Smooth muscle cell (in vitro differentiated cells): ENCODE measurements at regions not wholly inside any gene's neighbourhood (a gene's known extent, or its start where the extent isn't known, plus 50 kb on each side); places are given as distances from the start of the nearest gene placed in this dataset.

Source experiments
- DNase-seq: peaks from one replicate; lab custom pipeline; 2025; ENCODE audit not compliant: unreplicated experiment; lab: John Stamatoyannopoulos, UW
- H2AFZ ChIP-seq: fragments of 200-600 bp; sonication (generic); 2 replicates; pipeline ENCODE4 v1.6.0; 2016; ENCODE audit warnings: antibody characterized with exemption, low read depth, mild to moderate bottlenecking
- H3F3A ChIP-seq: fragments of 200-600 bp; sonication (generic); 2 replicates; pipeline ENCODE4 v1.6.0; 2017; ENCODE audit warnings: antibody characterized with exemption, low read depth
- H3K27ac ChIP-seq: fragments of 200-600 bp; sonication (generic); 2 replicates; pipeline ENCODE4 v1.5.1; 2016; ENCODE audit warnings: low read depth, mild to moderate bottlenecking
- H3K27me3 ChIP-seq: fragments of 200-600 bp; sonication (generic); 2 replicates; pipeline ENCODE4 v1.6.1; 2016; ENCODE audit warnings: low read depth, mild to moderate bottlenecking
- H3K36me3 ChIP-seq: fragments of 200-600 bp; sonication (generic); 2 replicates; pipeline ENCODE4 v1.5.1; 2016; ENCODE audit warnings: low read depth
- H3K4me1 ChIP-seq: fragments of 200-600 bp; sonication (generic); 2 replicates; pipeline ENCODE4 v1.5.1; 2016; ENCODE audit warnings: low read depth
- H3K4me2 ChIP-seq: fragments of 200-600 bp; sonication (generic); 2 replicates; pipeline ENCODE4 v1.6.0; 2016; ENCODE audit warnings: mild to moderate bottlenecking
- H3K4me3 ChIP-seq: fragments of 200-600 bp; sonication (generic); 2 replicates; pipeline ENCODE4 v1.5.1; 2016; ENCODE audit warnings: mild to moderate bottlenecking
- H3K79me2 ChIP-seq: fragments of 200-600 bp; sonication (generic); 2 replicates; pipeline ENCODE4 v1.6.0; 2016; ENCODE audit warnings: low read depth, mild to moderate bottlenecking
- H3K9ac ChIP-seq: fragments of 200-600 bp; sonication (generic); 2 replicates; pipeline ENCODE4 v1.6.0; 2016; ENCODE audit warnings: low read depth
- H3K9me3 ChIP-seq: fragments of 200-600 bp; sonication (generic); replicated peaks from 2 replicates; pipeline ENCODE4 v1.5.1; 2016; ENCODE audit warnings: low read depth
- H4K20me1 ChIP-seq: fragments of 200-600 bp; sonication (generic); 2 replicates; pipeline ENCODE4 v1.6.0; 2016; ENCODE audit warnings: low read depth
- CTCF ChIP-seq: fragments of 200-600 bp; sonication (generic); IDR thresholded peaks from 2 replicates; pipeline ENCODE4 v1.5.1; 2017; ENCODE audit warnings: borderline replicate concordance, mild to moderate bottlenecking, antibody characterized with exemption; ENCODE audit not compliant: insufficient read depth, poor library complexity, severe bottlenecking
- WGBS: methylation state at CpG from one replicate; pipeline ENCODE4 v1.1.7; 2016; ENCODE audit warnings: low lambda C conversion rate; 5-methylcytosine and 5-hydroxymethylcytosine counted together

GRCh38 chr15:47618241-47618640, 99.1 kb upstream of the SEMA6D start:
- TF ChIP-seq CTCF = no peak

DNA sequence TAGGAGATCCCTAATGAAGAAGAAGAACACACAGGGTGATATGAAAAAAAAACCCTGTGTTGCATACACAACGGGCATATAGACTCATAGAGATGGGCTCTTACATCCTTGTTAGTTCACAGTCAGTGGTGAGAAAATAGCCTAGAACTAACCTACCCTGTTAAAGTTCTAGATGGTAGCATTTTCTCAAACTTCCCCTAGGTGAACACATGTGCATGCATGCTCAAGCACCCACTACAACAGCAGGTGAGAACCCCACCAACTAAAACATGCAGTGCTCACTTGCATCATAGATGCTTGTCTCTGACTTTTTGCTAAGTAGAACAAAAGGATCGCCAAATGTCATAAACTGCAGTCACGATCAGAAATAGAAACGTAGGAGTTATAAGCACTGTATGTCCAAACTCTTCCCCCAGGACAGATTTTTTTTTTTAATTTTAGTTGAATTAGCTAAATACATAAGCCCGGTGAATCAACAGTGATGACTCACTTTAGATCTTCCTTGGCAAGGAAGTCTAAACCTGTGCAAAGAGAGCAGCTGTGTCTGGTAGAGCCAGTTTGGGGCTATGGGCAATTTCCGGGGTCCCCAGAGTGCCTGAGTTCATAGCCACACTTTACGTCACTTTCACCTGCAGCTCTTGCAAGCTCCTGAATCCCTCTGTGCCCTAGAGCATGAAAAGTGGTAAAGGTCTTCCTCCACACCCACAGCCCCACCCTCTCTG, 96.2 kb upstream of the SEMA6D start:
- H3K4me2 ChIP-seq = no peak overlapping the region

More at GRCh38 chr15:47618241-47618640, 99.1 kb upstream of the SEMA6D start:
- H3K9me3 ChIP-seq = no peaks in the 10 kb centered on the region
- peaks cover 20% of the 10 kb centered on the region for H3K4me1 ChIP-seq
- no peaks in the 10 kb centered on the region for H3K27me3 ChIP-seq
- H3F3A ChIP-seq = no peaks in the 10 kb centered on the region
- H3K9ac ChIP-seq = no peak overlapping the region
- 93% methylated on average over 4 of the region's 4 CpGs for WGBS
- no peak overlapping the region for H2AFZ ChIP-seq
- H3K79me2 ChIP-seq = no peaks in the 10 kb centered on the region
- no peaks in the 10 kb centered on the region for H3K36me3 ChIP-seq
- H4K20me1 ChIP-seq = no peaks in the 10 kb centered on the region
- no peak for DNase-seq
- no peak overlapping the region for H3K4me3 ChIP-seq
- H3K27ac ChIP-seq = no peak overlapping the region
- H3K4me2 ChIP-seq = no peak overlapping the region

GRCh38 chr15:47622055-47622454, 95.2 kb upstream of the SEMA6D start:
- Histone ChIP-seq H3K9ac (no peak overlapping the region), H3F3A (no peaks in the 10 kb centered on the region), H3K4me2 (no peak overlapping the region), H3K27ac (no peak overlapping the region), H3K36me3 (no peaks in the 10 kb centered on the region), H4K20me1 (no peaks in the 10 kb centered on the region), H2AFZ (no peak overlapping the region), H3K27me3 (no peaks in the 10 kb centered on the region), H3K79me2 (no peaks in the 10 kb centered on the region), H3K4me3 (no peak overlapping the region), H3K4me1 (peaks cover 12% of the 10 kb centered on the region), H3K9me3 (no peaks in the 10 kb centered on the region)
- TF ChIP-seq CTCF = no peak
- 79% methylated on average over 2 of the region's 2 CpGs for WGBS
- no peak for DNase-seq

More for the DNA sequence above, 96.2 kb upstream of the SEMA6D start:
- no peak overlapping the region for H2AFZ ChIP-seq
- no peak overlapping the region for H3K27ac ChIP-seq
- no peak for DNase-seq
- WGBS = 79% methylated on average over 7 of the region's 7 CpGs
- no peak overlapping the region for H3K9ac ChIP-seq
- H3K4me3 ChIP-seq = no peak overlapping the region
- no peaks in the 10 kb centered on the region for H3K27me3 ChIP-seq
- peaks cover 12% of the 10 kb centered on the region for H3K4me1 ChIP-seq
- no peaks in the 10 kb centered on the region for H3K36me3 ChIP-seq
- no peaks in the 10 kb centered on the region for H3K9me3 ChIP-seq
- no peaks in the 10 kb centered on the region for H3F3A ChIP-seq
- no peaks in the 10 kb centered on the region for H4K20me1 ChIP-seq
- no peak for TF ChIP-seq CTCF
- no peaks in the 10 kb centered on the region for H3K79me2 ChIP-seq

- H3K4me1 ChIP-seq = no peaks in the 10 kb centered on the region
- no peak overlapping the region for H3K27ac ChIP-seq
- no peak overlapping the region for H3K9ac ChIP-seq
- H2AFZ ChIP-seq = no peak overlapping the region
- H3K27me3 ChIP-seq = no peaks in the 10 kb centered on the region
- H3K36me3 ChIP-seq = no peaks in the 10 kb centered on the region
- H3K4me2 ChIP-seq = no peak overlapping the region
- no peak overlapping the region for H3K4me3 ChIP-seq
- TF ChIP-seq CTCF = no peak
- no peaks in the 10 kb centered on the region for H3F3A ChIP-seq
- no peaks in the 10 kb centered on the region for H3K79me2 ChIP-seq
- no peak for DNase-seq
- no peaks in the 10 kb centered on the region for H3K9me3 ChIP-seq
- H4K20me1 ChIP-seq = no peaks in the 10 kb centered on the region
These were observed 92.8 kb upstream of the SEMA6D start for GRCh38 chr15:47624503-47624902.
